Cardiac muscle cell (in vitro differentiated cells and primary cell): ENCODE measurements at regions not wholly inside any gene's neighbourhood (a gene's known extent, or its start where the extent isn't known, plus 50 kb on each side); places are given as distances from the start of the nearest gene placed in this dataset.

Experiments used
- DNase-seq, 2 donors: peaks; one replicate each; pipeline versions ENCODE4 v3.0.0 to v3.0.0-alpha.2; 2010 to 2017; ENCODE audit warnings: low read depth in 1 of 2, low spot score in 1 of 2
- H3K27ac ChIP-seq: fragments of 200-600 bp; sonication (generic); 2 replicates; pipeline ENCODE4 v1.5.1; 2016
- H3K27me3 ChIP-seq: fragments of 200-600 bp; sonication (generic); 2 replicates; pipeline ENCODE4 v1.6.0; 2016; ENCODE audit warnings: control low read depth
- H3K36me3 ChIP-seq: fragments of 200-600 bp; sonication (generic); 2 replicates; pipeline ENCODE4 v1.5.1; 2016; ENCODE audit warnings: control low read depth
- H3K4me1 ChIP-seq: fragments of 200-600 bp; sonication (generic); 2 replicates; pipeline ENCODE4 v1.8.1; 2017; ENCODE audit warnings: low read depth, mild to moderate bottlenecking, mixed run types
- H3K4me3 ChIP-seq: fragments of 200-600 bp; sonication (generic); 2 replicates; pipeline ENCODE4 v1.5.1; 2016; ENCODE audit warnings: mild to moderate bottlenecking
- H3K9me3 ChIP-seq: fragments of 200-600 bp; sonication (generic); 2 replicates; pipeline ENCODE4 v1.5.1; 2017; ENCODE audit warnings: low read depth, mild to moderate bottlenecking, control low read depth
- CTCF ChIP-seq: IDR thresholded peaks from 2 replicates; pipeline ENCODE4 v1.5.1; 2012; ENCODE audit warnings: low read depth, mild to moderate bottlenecking, low read length

GRCh38 chr2:128485761-128486639 is 167.3 kb upstream of the HS6ST1 start:
- TF ChIP-seq CTCF, result no peak
- H3K27ac ChIP-seq, result no peak overlapping the region
- peaks cover 13% of the 10 kb centered on the region for H3K4me1 ChIP-seq
- no peak for DNase-seq
- H3K9me3 ChIP-seq, result no peaks in the 10 kb centered on the region
- H3K36me3 ChIP-seq, result no peaks in the 10 kb centered on the region
- no peak overlapping the region for H3K4me3 ChIP-seq
- H3K27me3 ChIP-seq, result no peaks in the 10 kb centered on the region

DNA sequence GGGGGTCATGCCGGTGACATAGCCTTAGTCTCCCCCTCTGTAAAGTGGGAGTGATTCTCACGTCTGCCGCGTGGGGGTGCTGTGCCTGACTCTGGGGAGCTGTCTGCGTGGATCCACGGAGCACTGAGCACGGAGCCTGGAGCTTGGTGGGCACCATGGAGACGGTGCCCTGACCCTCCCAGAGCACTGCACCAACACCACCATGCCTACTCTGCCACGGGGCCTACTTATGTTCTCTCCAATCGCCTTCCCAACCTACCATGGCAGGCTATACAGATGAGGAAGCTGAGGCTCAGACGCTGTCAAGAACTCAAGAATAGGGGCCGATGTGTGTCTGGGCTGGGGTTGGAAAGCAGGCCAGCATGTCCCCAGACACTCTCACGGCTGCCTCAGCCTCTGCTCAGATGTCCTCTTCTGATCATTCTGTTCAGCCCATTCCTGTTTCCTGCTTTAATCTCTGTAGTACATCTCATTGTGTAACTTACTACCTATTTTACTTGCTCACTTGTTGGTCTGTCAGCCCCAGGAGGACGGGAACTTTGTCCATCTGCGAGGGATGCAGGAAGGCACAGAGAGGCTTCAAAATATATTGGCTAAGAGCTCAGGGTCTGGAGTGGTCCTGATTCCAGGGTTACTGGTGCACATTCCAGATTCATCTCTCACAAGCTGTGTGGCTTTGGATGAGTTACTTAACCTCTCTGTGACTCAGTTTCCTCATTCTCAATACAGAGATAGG is 168.1 kb upstream of the HS6ST1 start:
- no peak for DNase-seq
- H3K4me1 ChIP-seq, result peaks cover 13% of the 10 kb centered on the region
- no peak overlapping the region for H3K27ac ChIP-seq
- H3K4me3 ChIP-seq, result no peak overlapping the region
- no peaks in the 10 kb centered on the region for H3K9me3 ChIP-seq
- no peaks in the 10 kb centered on the region for H3K27me3 ChIP-seq
- no peaks in the 10 kb centered on the region for H3K36me3 ChIP-seq
- TF ChIP-seq CTCF, result no peak

DNA sequence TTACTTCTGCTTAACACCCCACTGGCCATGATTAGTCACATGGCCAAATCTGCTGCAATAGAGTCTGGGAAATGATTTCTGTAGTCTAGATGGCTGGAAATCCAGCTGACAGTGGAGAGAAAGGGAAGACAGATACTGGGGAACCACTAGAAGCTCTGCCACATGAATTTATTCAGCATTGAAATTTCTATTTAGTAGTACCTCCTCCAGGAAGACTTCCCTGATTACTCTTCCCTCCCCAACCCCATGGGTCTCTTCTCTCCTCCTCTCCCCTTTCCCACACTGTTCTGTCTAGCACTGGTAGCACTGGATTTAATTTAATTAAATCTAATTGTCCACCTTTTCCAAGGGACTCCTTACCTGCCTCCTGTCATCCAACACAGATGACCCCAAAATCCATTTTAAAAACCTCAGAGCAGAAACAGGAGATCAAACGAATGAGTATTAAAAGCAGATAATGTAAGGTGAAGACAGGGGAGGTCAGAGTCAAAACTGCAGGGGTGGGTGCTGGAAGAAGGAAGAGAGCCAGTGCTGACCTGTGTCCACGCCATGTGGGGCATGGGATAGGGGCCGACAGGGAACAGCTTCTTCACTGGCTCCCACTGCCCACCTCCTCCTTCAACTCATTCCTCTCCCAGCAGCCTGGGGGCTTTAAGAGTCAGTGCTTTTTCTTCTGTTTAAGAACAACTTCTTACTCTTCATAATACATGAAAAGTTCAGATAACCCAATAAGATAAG is 169.2 kb upstream of the HS6ST1 start:
- Histone ChIP-seq H3K4me1 (peaks cover 13% of the 10 kb centered on the region), H3K4me3 (no peak overlapping the region), H3K9me3 (no peaks in the 10 kb centered on the region), H3K27me3 (no peaks in the 10 kb centered on the region), H3K27ac (no peak overlapping the region), H3K36me3 (no peaks in the 10 kb centered on the region)
- TF ChIP-seq CTCF, result no peak
- DNase-seq, result no peak

- H3K9me3 ChIP-seq, result no peaks in the 10 kb centered on the region
- no peak overlapping the region for H3K4me3 ChIP-seq
- TF ChIP-seq CTCF, result no peak
- no peak overlapping the region for H3K27ac ChIP-seq
- DNase-seq, result peak in 1 of 2 donors; percentile 37
- H3K4me1 ChIP-seq, result peaks cover 13% of the 10 kb centered on the region
- H3K27me3 ChIP-seq, result no peaks in the 10 kb centered on the region
- H3K36me3 ChIP-seq, result no peaks in the 10 kb centered on the region
These were observed 169.8 kb upstream of the HS6ST1 start for GRCh38 chr2:128488434-128488833.

- H3K4me3 ChIP-seq, result no peak overlapping the region
- H3K4me1 ChIP-seq, result peaks cover 22% of the 10 kb centered on the region
- DNase-seq, result peak in 1 of 2 donors; percentile 21
- no peaks in the 10 kb centered on the region for H3K9me3 ChIP-seq
- H3K36me3 ChIP-seq, result no peaks in the 10 kb centered on the region
- H3K27ac ChIP-seq, result no peak overlapping the region
- TF ChIP-seq CTCF, result no peak
- no peaks in the 10 kb centered on the region for H3K27me3 ChIP-seq
These were observed 171.0 kb upstream of the HS6ST1 start for GRCh38 chr2:128489526-128490273.
